Naive B cell (primary cell): ENCODE measurements at regions not wholly inside any gene's neighbourhood (a gene's known extent, or its start where the extent isn't known, plus 50 kb on each side); places are given as distances from the start of the nearest gene placed in this dataset.

Source experiments
- ATAC-seq, 2 donors: fragments of 150-1000 bp; cut with Tn5 transposase; 2 replicates each; pipeline ENCODE4 v1.10.0; 2021; ENCODE audit warnings: low read depth in 2 of 2, mild to moderate bottlenecking in 2 of 2, moderate library complexity in 2 of 2
- DNase-seq: peaks from one replicate; pipeline ENCODE4 v3.0.0; 2022
- H3K27ac Mint-ChIP-seq, 6 donors: one replicate each; pipeline ENCODE4 v1.8.0; 2020 to 2022; ENCODE audit warnings: mild to moderate bottlenecking in 6 of 6, mixed read lengths in 6 of 6, moderate library complexity in 5 of 6, inconsistent platforms in 2 of 6
- H3K27me3 Mint-ChIP-seq, 3 donors: one replicate each; pipeline ENCODE4 v1.8.0; 2021 to 2022; ENCODE audit warnings: mixed read lengths in 3 of 3, mild to moderate bottlenecking in 1 of 3
- H3K36me3 Mint-ChIP-seq, 2 donors: one replicate each; pipeline ENCODE4 v1.8.0; 2020 to 2022; ENCODE audit warnings: mixed read lengths in 2 of 2, inconsistent platforms in 1 of 2, mild to moderate bottlenecking in 1 of 2
- H3K4me1 Mint-ChIP-seq, 3 donors: one replicate each; pipeline ENCODE4 v1.8.0; 2020 to 2022; ENCODE audit warnings: mixed read lengths in 3 of 3, inconsistent platforms in 1 of 3, mild to moderate bottlenecking in 1 of 3, moderate library complexity in 1 of 3
- H3K4me3 Mint-ChIP-seq, 8 donors: one replicate each; pipeline ENCODE4 v1.8.0; 2020 to 2022; ENCODE audit warnings: mild to moderate bottlenecking in 8 of 8, mixed read lengths in 8 of 8, moderate library complexity in 8 of 8, inconsistent platforms in 2 of 8
- H3K9me3 Mint-ChIP-seq, 7 donors: one replicate each; pipeline ENCODE4 v1.8.0; 2020 to 2022; ENCODE audit warnings: mixed read lengths in 7 of 7, mild to moderate bottlenecking in 5 of 7, inconsistent platforms in 2 of 7, moderate library complexity in 1 of 7

GRCh38 chr5:7040111-7040510 lies 326.9 kb downstream of the TENT4A start:
- ATAC-seq (no peak), DNase-seq (no peak)
- Mint-ChIP-seq H3K4me3 (no peak overlapping the region), H3K27ac (no peak overlapping the region), H3K36me3 (no peaks in the 10 kb centered on the region), H3K27me3 (no peaks in the 10 kb centered on the region), H3K9me3 (peaks cover 0 to 6% (median 3%) of the 10 kb centered on the region in 7 donors), H3K4me1 (no peaks in the 10 kb centered on the region)

- Mint-ChIP-seq H3K27me3 (no peaks in the 10 kb centered on the region), H3K36me3 (no peaks in the 10 kb centered on the region), H3K27ac (no peak overlapping the region), H3K4me3 (no peak overlapping the region), H3K9me3 (peaks cover 0 to 6% (median 3%) of the 10 kb centered on the region in 7 donors), H3K4me1 (no peaks in the 10 kb centered on the region)
- DNase-seq (no peak), ATAC-seq (no peak)
Measured at GRCh38 chr5:7043797-7044196, 330.6 kb downstream of the TENT4A start.

- Mint-ChIP-seq H3K36me3 (no peaks in the 10 kb centered on the region), H3K27me3 (no peaks in the 10 kb centered on the region)
- no peak for ATAC-seq
Measured at GRCh38 chr5:7047511-7048261, 334.5 kb downstream of the TENT4A start.

GRCh38 chr5:7050986-7051385 lies 337.8 kb downstream of the TENT4A start:
- peaks cover 0 to 5% (median 0%) of the 10 kb centered on the region in 7 donors for H3K9me3 Mint-ChIP-seq
- ATAC-seq = no peak
- H3K27me3 Mint-ChIP-seq = no peaks in the 10 kb centered on the region
- H3K27ac Mint-ChIP-seq = no peak overlapping the region
- H3K4me3 Mint-ChIP-seq = no peak overlapping the region
- no peaks in the 10 kb centered on the region for H3K36me3 Mint-ChIP-seq
- no peak for DNase-seq
- H3K4me1 Mint-ChIP-seq = no peaks in the 10 kb centered on the region

More at GRCh38 chr5:7047511-7048261, 334.5 kb downstream of the TENT4A start:
- peaks cover 0 to 3% (median 0%) of the 10 kb centered on the region in 7 donors for H3K9me3 Mint-ChIP-seq
- no peak for DNase-seq
- H3K4me3 Mint-ChIP-seq = no peak overlapping the region
- H3K27ac Mint-ChIP-seq = no peak overlapping the region
- H3K4me1 Mint-ChIP-seq = no peaks in the 10 kb centered on the region

- DNase-seq = no peak
- Mint-ChIP-seq H3K4me1 (no peaks in the 10 kb centered on the region), H3K36me3 (no peaks in the 10 kb centered on the region)
Measured at GRCh38 chr5:7053125-7053524, 339.9 kb downstream of the TENT4A start.

GRCh38 chr5:7053528-7054209 lies 340.4 kb downstream of the TENT4A start:
- H3K4me1 Mint-ChIP-seq = no peaks in the 10 kb centered on the region
- no peaks in the 10 kb centered on the region for H3K27me3 Mint-ChIP-seq
- H3K9me3 Mint-ChIP-seq = peaks cover 0 to 5% (median 0%) of the 10 kb centered on the region in 7 donors
- no peak overlapping the region for H3K27ac Mint-ChIP-seq
- H3K36me3 Mint-ChIP-seq = no peaks in the 10 kb centered on the region
- DNase-seq (no peak), ATAC-seq (no peak)
- no peak overlapping the region for H3K4me3 Mint-ChIP-seq

More at GRCh38 chr5:7053125-7053524, 339.9 kb downstream of the TENT4A start:
- Mint-ChIP-seq H3K4me3 (no peak overlapping the region), H3K27me3 (no peaks in the 10 kb centered on the region), H3K27ac (no peak overlapping the region), H3K9me3 (peaks cover 0 to 5% (median 0%) of the 10 kb centered on the region in 7 donors)
- ATAC-seq = no peak

GRCh38 chr5:7066471-7067235 lies 329.3 kb upstream of the ADCY2 start:
- no peaks in the 10 kb centered on the region for H3K4me1 Mint-ChIP-seq
- peaks cover 0 to 13% (median 0%) of the 10 kb centered on the region in 7 donors for H3K9me3 Mint-ChIP-seq
- ATAC-seq (no peak), DNase-seq (no peak)
- no peak overlapping the region for H3K27ac Mint-ChIP-seq
- H3K36me3 Mint-ChIP-seq = peaks cover 0 to 14% of the 10 kb centered on the region in 2 donors
- H3K4me3 Mint-ChIP-seq = no peak overlapping the region
- peaks cover 0 to 5% (median 0%) of the 10 kb centered on the region in 3 donors for H3K27me3 Mint-ChIP-seq

GRCh38 chr5:7068156-7068555 lies 327.8 kb upstream of the ADCY2 start:
- Mint-ChIP-seq H3K27ac (no peak overlapping the region), H3K4me3 (peak overlapping the region in 1 of 8 donors; percentile 22), H3K36me3 (peaks cover 0 to under 1% of the 10 kb centered on the region in 2 donors), H3K4me1 (no peaks in the 10 kb centered on the region), H3K27me3 (peaks cover 0 to 5% (median 0%) of the 10 kb centered on the region in 3 donors), H3K9me3 (peaks cover 0 to 6% (median 0%) of the 10 kb centered on the region in 7 donors)
- DNase-seq (no peak), ATAC-seq (no peak)

- Mint-ChIP-seq H3K4me1 (no peaks in the 10 kb centered on the region), H3K4me3 (no peak overlapping the region), H3K9me3 (peaks cover 0 to 1% (median 0%) of the 10 kb centered on the region in 7 donors), H3K36me3 (no peaks in the 10 kb centered on the region), H3K27me3 (peaks cover 0 to 5% (median 0%) of the 10 kb centered on the region in 3 donors), H3K27ac (no peak overlapping the region)
- ATAC-seq = no peak
- DNase-seq = no peak
Measured at GRCh38 chr5:7068899-7069298, 327.0 kb upstream of the ADCY2 start.

GRCh38 chr5:7072188-7072587 lies 323.8 kb upstream of the ADCY2 start:
- no peak for ATAC-seq
- Mint-ChIP-seq H3K36me3 (no peaks in the 10 kb centered on the region), H3K27ac (no peak overlapping the region), H3K4me3 (peak overlapping the region in 1 of 8 donors; percentile 35), H3K4me1 (no peaks in the 10 kb centered on the region), H3K9me3 (no peaks in the 10 kb centered on the region), H3K27me3 (peaks cover 0 to 5% (median 0%) of the 10 kb centered on the region in 3 donors)
- no peak for DNase-seq

GRCh38 chr5:7073666-7074065 lies 322.3 kb upstream of the ADCY2 start:
- Mint-ChIP-seq H3K27me3 (peaks cover 0 to 5% (median 0%) of the 10 kb centered on the region in 3 donors), H3K4me3 (no peak overlapping the region), H3K9me3 (peaks cover 0 to 2% (median 0%) of the 10 kb centered on the region in 7 donors), H3K4me1 (no peaks in the 10 kb centered on the region), H3K36me3 (no peaks in the 10 kb centered on the region), H3K27ac (no peak overlapping the region)
- ATAC-seq = no peak
- no peak for DNase-seq

GRCh38 chr5:7074176-7074575 lies 321.8 kb upstream of the ADCY2 start:
- peaks cover 0 to 2% (median 0%) of the 10 kb centered on the region in 7 donors for H3K9me3 Mint-ChIP-seq
- H3K27ac Mint-ChIP-seq = no peak overlapping the region
- DNase-seq = no peak
- H3K4me1 Mint-ChIP-seq = no peaks in the 10 kb centered on the region
- no peak overlapping the region for H3K4me3 Mint-ChIP-seq
- H3K27me3 Mint-ChIP-seq = peaks cover 0 to 5% (median 0%) of the 10 kb centered on the region in 3 donors
- no peak for ATAC-seq
- H3K36me3 Mint-ChIP-seq = no peaks in the 10 kb centered on the region

GRCh38 chr5:7075470-7075869 lies 320.5 kb upstream of the ADCY2 start:
- DNase-seq (no peak), ATAC-seq (no peak)
- H3K36me3 Mint-ChIP-seq = no peaks in the 10 kb centered on the region
- H3K4me3 Mint-ChIP-seq = no peak overlapping the region
- no peaks in the 10 kb centered on the region for H3K4me1 Mint-ChIP-seq
- no peak overlapping the region for H3K27ac Mint-ChIP-seq
- peaks cover 0 to 2% (median 0%) of the 10 kb centered on the region in 7 donors for H3K9me3 Mint-ChIP-seq
- peaks cover 0 to under 1% (median 0%) of the 10 kb centered on the region in 3 donors for H3K27me3 Mint-ChIP-seq
